Duodenal mucosa (tissue), 2 donors: ENCODE measurements at regions not wholly inside any gene's neighbourhood (a gene's known extent, or its start where the extent isn't known, plus 50 kb on each side); places are given as distances from the start of the nearest gene placed in this dataset.

Source experiments
- H3K27ac ChIP-seq: one replicate; pipeline ENCODE4 v1.7.0; 2013; ENCODE audit warnings: low read depth, low read length
- H3K27me3 ChIP-seq, 2 donors: one replicate each; pipeline ENCODE4 v1.7.0; 2013; ENCODE audit warnings: low read length in 2 of 2, control low read depth in 1 of 2; ENCODE audit not compliant: insufficient read depth in 2 of 2, control insufficient read depth in 1 of 2
- H3K36me3 ChIP-seq, 2 donors: one replicate each; pipeline ENCODE4 v1.7.0; 2013; ENCODE audit warnings: low read length in 2 of 2, control low read depth in 1 of 2; ENCODE audit not compliant: insufficient read depth in 2 of 2, control insufficient read depth in 1 of 2
- H3K4me1 ChIP-seq, 2 donors: one replicate each; pipeline ENCODE4 v1.7.0; 2013; ENCODE audit warnings: low read length in 2 of 2, control low read depth in 1 of 2; ENCODE audit not compliant: insufficient read depth in 2 of 2, control insufficient read depth in 1 of 2
- H3K4me3 ChIP-seq, 2 donors: one replicate each; pipeline ENCODE4 v1.7.0; 2013; ENCODE audit warnings: low read length in 2 of 2, low read depth in 1 of 2
- H3K9ac ChIP-seq, 2 donors: one replicate each; pipeline ENCODE4 v1.7.0; 2013; ENCODE audit warnings: low read length in 2 of 2, low read depth in 1 of 2
- H3K9me3 ChIP-seq, 2 donors: one replicate each; pipeline ENCODE4 v1.7.0; 2013; ENCODE audit warnings: low read length in 2 of 2, control low read depth in 1 of 2; ENCODE audit not compliant: control insufficient read depth in 1 of 2

DNA sequence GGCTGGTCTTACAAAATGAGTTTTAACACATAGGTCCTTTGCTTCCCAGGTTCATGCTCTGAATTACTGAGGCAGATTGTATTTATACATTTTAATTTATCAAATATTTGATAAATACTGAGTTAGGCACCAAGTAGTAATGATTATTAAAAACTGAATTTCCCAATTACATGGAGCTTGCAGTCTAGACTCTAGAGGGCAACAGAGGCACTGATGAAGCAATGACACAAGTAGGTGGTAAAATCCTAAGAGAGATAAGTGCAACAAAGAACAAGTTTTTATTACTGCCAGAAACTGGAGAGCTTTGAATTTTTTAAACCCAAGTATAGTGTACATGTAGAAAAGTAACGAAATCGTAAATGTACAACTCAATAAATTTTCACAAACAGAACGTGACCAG lies 406.2 kb upstream of the RARB start:
- Histone ChIP-seq H3K4me1 (no peaks in the 10 kb centered on the region), H3K9ac (no peak overlapping the region), H3K27me3 (no peaks in the 10 kb centered on the region), H3K36me3 (no peaks in the 10 kb centered on the region), H3K4me3 (no peak overlapping the region), H3K9me3 (no peaks in the 10 kb centered on the region), H3K27ac (no peak overlapping the region)

DNA sequence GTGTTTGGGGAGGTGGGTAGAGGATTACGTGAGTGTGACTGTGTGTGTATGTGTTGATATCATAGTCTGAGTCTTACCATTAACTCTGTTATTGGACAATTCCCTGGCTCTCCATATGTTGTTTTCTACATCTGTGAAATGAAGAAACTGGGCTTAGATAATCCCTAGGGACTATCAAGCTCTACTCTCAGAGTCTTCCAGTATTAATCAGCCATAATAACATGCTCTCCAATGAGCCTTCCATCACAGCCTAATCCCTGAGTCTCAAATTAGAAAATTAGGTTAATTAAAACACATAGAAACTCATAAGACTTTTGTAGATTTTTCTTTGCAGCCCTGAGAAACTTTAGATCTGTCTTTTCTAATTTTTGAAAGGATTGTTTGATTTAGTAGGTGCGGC lies 404.2 kb upstream of the RARB start:
- H3K27ac ChIP-seq: no peak overlapping the region
- H3K4me1 ChIP-seq: no peaks in the 10 kb centered on the region
- no peaks in the 10 kb centered on the region for H3K27me3 ChIP-seq
- no peaks in the 10 kb centered on the region for H3K9me3 ChIP-seq
- H3K36me3 ChIP-seq: no peaks in the 10 kb centered on the region
- no peak overlapping the region for H3K9ac ChIP-seq
- no peak overlapping the region for H3K4me3 ChIP-seq

DNA sequence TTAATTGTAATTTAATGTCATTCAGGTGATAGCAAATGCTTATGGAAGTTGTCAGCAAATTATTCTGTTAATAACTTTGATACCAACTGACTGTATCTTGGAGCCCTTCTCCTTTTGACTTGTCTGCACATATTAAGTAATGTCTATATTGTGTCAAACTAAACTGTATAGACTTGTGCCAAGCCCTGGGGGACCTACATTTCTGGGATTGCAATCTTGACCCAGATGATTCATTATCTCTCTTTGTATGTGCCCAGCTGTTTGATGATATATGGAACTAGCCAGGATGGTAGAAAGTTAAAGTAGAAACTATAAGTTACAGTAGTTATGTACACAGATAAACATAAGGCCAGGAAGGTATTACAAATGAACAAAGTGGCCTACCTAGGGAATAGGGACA lies 402.8 kb upstream of the RARB start:
- Histone ChIP-seq H3K9me3 (no peaks in the 10 kb centered on the region), H3K36me3 (no peaks in the 10 kb centered on the region), H3K27me3 (no peaks in the 10 kb centered on the region), H3K9ac (no peak overlapping the region), H3K4me3 (no peak overlapping the region), H3K27ac (no peak overlapping the region), H3K4me1 (no peaks in the 10 kb centered on the region)

DNA sequence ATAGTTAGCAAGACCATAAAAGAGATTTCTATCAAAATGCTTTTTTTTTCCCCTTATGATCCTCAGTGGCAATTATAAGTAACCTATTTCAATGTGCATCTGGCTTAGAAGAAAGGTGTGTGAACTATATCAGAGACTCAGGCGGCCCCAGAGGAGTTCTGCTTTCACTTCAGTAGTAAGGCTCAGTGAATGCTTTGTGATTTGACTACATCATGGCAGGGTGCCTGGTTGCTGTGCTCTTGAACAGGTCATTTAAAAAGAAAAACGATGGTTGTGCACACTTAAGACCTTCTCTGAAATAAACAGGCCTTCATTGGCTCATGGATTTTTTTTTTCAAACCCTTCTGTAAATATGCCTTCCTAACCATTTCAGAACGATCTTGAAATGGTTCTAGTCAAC lies 400.4 kb upstream of the RARB start:
- no peak overlapping the region for H3K9ac ChIP-seq

DNA sequence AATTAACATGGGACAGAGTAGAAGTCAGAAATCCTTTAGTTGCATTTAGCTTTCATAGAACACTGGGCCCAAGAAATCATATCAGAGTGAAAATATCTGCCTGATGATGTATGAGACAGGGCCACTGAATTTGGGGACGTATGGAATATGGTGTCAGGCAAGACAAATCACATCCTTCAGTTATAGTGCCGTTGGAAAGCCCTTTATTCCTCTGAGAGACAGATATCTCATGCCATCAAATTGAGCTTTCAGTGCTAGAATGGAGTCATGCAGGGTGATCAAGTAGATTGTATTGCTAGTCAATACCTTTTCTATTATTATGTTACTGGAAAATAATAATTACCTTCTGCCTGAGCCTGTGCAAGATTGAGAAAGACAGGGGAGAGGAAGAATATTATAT lies 398.2 kb upstream of the RARB start:
- Histone ChIP-seq H3K27me3 (no peaks in the 10 kb centered on the region), H3K9me3 (no peaks in the 10 kb centered on the region), H3K4me3 (no peak overlapping the region), H3K27ac (no peak overlapping the region), H3K36me3 (no peaks in the 10 kb centered on the region), H3K9ac (no peak overlapping the region), H3K4me1 (no peaks in the 10 kb centered on the region)

More for the DNA sequence above, 400.4 kb upstream of the RARB start:
- Histone ChIP-seq H3K9me3 (no peaks in the 10 kb centered on the region), H3K4me3 (no peak overlapping the region), H3K36me3 (no peaks in the 10 kb centered on the region), H3K4me1 (no peaks in the 10 kb centered on the region), H3K27ac (no peak overlapping the region), H3K27me3 (no peaks in the 10 kb centered on the region)

DNA sequence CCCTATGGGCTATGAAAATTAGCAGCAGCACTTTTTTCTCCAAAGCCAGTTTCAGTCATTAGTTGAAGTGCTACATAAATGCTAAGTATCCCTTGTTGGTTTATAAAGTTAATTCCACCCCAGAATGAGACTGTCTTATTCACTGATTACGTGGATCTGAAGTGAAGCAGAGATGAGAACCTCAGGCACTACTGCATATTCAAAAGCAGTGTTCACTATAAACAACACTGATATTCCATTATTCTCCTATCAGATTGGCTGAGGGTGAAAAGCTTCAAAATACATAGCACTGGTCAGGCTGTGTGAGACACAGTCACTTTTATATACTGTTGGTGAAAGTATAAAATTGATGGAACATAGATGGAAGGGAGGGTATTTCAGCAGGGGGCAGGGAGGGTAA lies 395.7 kb upstream of the RARB start:
- Histone ChIP-seq H3K4me3 (no peak overlapping the region), H3K4me1 (no peaks in the 10 kb centered on the region), H3K9ac (no peak overlapping the region), H3K27me3 (no peaks in the 10 kb centered on the region), H3K27ac (no peak overlapping the region), H3K9me3 (no peaks in the 10 kb centered on the region), H3K36me3 (no peaks in the 10 kb centered on the region)

DNA sequence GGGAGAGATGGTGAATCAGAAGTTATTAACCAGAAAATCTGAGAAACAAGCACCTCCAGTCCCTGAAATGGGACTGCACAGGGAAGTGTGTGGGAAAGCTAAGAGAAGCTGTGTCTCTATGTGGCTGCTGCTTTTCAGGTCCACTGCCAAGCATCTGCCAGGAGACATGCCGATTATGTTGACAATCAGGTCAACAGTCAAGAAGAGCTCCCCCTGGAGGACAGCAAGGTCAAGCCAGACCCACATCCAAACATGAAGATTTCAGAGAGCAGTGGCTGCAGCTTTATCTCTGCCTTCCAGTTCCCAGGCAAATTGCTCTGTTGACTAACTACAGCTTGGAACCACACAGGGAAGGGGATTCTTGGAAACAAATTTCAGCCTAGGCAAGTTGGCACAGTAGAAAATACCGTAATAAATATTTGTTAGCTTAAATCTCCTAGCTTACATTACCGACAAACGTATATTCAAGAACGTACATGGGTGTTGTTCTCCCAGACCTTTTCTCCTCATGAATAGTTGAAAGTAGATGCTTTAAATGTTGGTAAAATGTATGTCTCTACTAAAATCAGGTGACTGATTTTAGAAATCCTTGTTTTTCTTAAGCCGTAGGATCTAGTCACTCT lies 394.5 kb upstream of the RARB start:
- Histone ChIP-seq H3K9ac (no peak overlapping the region), H3K4me3 (no peak overlapping the region), H3K27ac (no peak overlapping the region), H3K9me3 (no peaks in the 10 kb centered on the region), H3K4me1 (no peaks in the 10 kb centered on the region), H3K27me3 (no peaks in the 10 kb centered on the region), H3K36me3 (no peaks in the 10 kb centered on the region)

DNA sequence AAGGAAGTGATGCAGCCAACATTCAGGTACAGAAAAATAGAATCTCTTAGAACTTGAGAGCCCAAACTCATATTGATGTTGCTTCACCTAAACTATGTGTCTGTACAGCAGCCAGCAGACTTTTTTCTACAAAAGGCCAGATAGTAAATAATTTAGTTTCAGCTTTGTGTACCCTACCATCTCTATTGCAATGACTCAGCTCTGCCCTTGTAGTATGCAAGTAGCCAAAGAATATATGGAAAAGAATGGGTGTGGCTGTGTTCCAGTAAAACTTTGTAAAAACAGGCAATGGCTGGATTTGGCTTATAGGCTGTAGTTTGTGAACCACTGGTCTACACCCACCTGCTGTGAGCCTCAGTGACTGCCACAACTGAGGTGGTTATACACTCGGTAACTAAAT lies 392.5 kb upstream of the RARB start:
- Histone ChIP-seq H3K9me3 (no peaks in the 10 kb centered on the region), H3K9ac (no peak overlapping the region), H3K27me3 (no peaks in the 10 kb centered on the region), H3K36me3 (no peaks in the 10 kb centered on the region), H3K4me1 (no peaks in the 10 kb centered on the region), H3K27ac (no peak overlapping the region), H3K4me3 (no peak overlapping the region)

DNA sequence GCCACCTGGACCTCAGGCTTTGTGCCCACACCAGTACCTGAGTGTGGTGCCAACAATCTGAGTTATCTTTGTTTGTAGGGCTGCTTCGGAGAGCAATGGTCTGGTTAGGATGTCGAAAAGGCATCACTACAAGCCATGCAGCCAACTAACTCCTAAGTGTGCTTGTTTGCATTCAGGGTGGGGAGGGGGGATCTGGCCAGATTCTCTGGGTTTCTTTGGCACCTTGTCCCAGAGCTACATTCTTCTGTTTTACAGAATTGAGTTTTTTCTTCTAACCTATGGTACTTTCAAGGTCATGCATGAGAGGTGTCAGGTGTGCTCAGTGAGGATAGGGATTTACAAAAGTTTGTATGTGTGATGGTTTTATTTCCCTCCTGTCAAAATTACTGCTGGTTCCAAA lies 391.4 kb upstream of the RARB start:
- H3K4me3 ChIP-seq: no peak overlapping the region
- H3K27me3 ChIP-seq: no peaks in the 10 kb centered on the region
- H3K36me3 ChIP-seq: no peaks in the 10 kb centered on the region
- H3K9me3 ChIP-seq: no peaks in the 10 kb centered on the region
- H3K4me1 ChIP-seq: no peaks in the 10 kb centered on the region
- H3K27ac ChIP-seq: no peak overlapping the region
- no peak overlapping the region for H3K9ac ChIP-seq

DNA sequence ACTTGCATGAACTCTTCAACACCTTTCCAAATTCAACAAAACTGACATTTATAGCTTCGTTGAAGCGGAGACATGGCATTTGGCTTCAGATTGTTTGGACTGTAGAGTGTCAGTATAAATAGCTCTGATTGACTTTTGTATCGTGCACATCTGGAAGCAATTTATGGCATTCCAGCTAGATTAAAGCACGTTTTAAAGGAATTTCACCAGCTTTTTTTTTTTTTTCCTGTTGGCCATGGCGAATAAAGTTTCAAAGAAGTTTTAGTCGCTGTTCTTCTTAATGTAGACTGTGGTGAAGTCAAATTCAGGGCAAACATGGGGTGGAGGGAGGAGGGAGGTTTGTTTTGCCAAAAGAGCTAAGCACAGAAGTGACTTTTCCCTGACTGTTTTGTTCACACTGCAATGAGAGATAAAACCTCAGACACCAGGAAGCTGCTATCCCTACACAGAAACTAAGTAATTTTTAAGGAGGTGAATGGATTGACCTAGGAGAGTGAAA lies 391.0 kb upstream of the RARB start:
- no peak overlapping the region for H3K9ac ChIP-seq
- H3K27ac ChIP-seq: no peak overlapping the region
- no peaks in the 10 kb centered on the region for H3K27me3 ChIP-seq
- no peak overlapping the region for H3K4me3 ChIP-seq
- H3K9me3 ChIP-seq: no peaks in the 10 kb centered on the region
- H3K4me1 ChIP-seq: no peaks in the 10 kb centered on the region
- H3K36me3 ChIP-seq: no peaks in the 10 kb centered on the region

DNA sequence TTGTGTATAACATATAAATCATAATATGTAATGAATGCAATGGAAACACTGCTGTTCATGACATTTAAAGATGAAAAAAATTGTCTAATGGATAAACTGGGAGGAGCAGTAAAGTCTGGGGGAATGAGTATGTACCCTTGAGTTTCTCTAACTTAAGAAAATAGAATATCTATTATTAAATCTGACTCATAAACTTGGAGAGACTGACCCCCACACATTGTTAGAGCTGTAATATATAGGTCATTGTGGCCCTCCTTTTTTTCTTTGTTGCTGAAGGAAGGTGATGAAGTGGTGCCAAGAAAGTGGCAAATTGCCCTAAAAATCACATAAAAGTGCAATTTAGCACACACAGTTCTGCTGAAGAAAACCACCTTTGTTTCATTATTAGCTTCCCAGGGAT lies 389.8 kb upstream of the RARB start:
- H3K36me3 ChIP-seq: no peaks in the 10 kb centered on the region
- no peak overlapping the region for H3K4me3 ChIP-seq
- no peak overlapping the region for H3K27ac ChIP-seq
- no peaks in the 10 kb centered on the region for H3K27me3 ChIP-seq
- H3K9ac ChIP-seq: no peak overlapping the region
- H3K9me3 ChIP-seq: no peaks in the 10 kb centered on the region
- no peaks in the 10 kb centered on the region for H3K4me1 ChIP-seq
